Lower leg skin (tissue), 4 donors: ENCODE measurements at regions not wholly inside any gene's neighbourhood (a gene's known extent, or its start where the extent isn't known, plus 50 kb on each side); places are given as distances from the start of the nearest gene placed in this dataset.

Experiments used
- DNase-seq, 2 donors: peaks; one replicate each; pipeline ENCODE4 v3.0.0-alpha.2; 2019; ENCODE audit warnings: low spot score in 2 of 2
- H3K4me3 ChIP-seq: fragments of 200-600 bp; sonication (generic); 2 replicates; pipeline ENCODE4 v1.5.1; 2017; ENCODE audit warnings: mild to moderate bottlenecking, low read depth; ENCODE audit not compliant: poor library complexity, severe bottlenecking
- POLR2A ChIP-seq, 2 donors: fragments of 450-650 bp; IDR thresholded peaks; one replicate each; pipeline ENCODE4 v1.6.1; 2016 to 2017; ENCODE audit warnings: antibody characterized with exemption in 2 of 2, mild to moderate bottlenecking in 1 of 2, moderate library complexity in 1 of 2
- WGBS, 2 donors: methylation state at CpG; one replicate each; pipeline ENCODE4 v1.1.5; 2018; 5-methylcytosine and 5-hydroxymethylcytosine counted together
- intact Hi-C: fragments of 100-400 bp; cut with DNase I; formaldehyde crosslinking; loops from one replicate; pipeline ENCODE4 v1.15.0; 2023; ENCODE audit warnings: low total_unique reads
- TF ChIP-seq, protein P1 (sequence below), 3 donors: fragments of 450-650 bp; IDR thresholded peaks; one replicate each; pipeline ENCODE4 v1.5.1; 2016; ENCODE audit warnings: antibody characterized with exemption in 3 of 3, mild to moderate bottlenecking in 3 of 3, moderate library complexity in 2 of 3

DNA sequence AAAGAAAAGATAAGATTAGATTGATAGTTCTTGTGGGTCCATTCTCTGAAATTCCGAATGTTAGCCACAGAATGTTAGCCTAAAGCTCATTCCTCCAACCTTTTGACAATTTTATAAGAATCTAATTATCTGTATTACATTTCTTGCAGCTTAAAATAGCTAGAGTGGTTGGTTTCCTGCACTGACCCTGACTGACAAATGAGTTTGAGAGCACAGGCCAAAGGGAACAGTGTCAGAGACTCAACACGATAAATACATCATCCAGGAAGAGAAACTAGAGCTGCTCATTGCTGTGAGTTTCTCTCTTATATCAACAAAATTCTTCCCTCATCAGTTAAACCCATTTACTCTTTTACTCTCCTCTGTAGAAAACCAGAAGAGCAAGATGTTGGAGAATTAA, 82.1 kb upstream of the PPM1J start:
- 87 to 91% methylated on average over 2 of the region's 2 CpGs for WGBS, 2 donors
- DNase-seq: no peak
- intact Hi-C loops: no loop called here
- TF ChIP-seq, protein P1, sequence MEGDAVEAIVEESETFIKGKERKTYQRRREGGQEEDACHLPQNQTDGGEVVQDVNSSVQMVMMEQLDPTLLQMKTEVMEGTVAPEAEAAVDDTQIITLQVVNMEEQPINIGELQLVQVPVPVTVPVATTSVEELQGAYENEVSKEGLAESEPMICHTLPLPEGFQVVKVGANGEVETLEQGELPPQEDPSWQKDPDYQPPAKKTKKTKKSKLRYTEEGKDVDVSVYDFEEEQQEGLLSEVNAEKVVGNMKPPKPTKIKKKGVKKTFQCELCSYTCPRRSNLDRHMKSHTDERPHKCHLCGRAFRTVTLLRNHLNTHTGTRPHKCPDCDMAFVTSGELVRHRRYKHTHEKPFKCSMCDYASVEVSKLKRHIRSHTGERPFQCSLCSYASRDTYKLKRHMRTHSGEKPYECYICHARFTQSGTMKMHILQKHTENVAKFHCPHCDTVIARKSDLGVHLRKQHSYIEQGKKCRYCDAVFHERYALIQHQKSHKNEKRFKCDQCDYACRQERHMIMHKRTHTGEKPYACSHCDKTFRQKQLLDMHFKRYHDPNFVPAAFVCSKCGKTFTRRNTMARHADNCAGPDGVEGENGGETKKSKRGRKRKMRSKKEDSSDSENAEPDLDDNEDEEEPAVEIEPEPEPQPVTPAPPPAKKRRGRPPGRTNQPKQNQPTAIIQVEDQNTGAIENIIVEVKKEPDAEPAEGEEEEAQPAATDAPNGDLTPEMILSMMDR (IDR thresholded peaks at IDR 0.05): no peak
- H3K4me3 ChIP-seq: no peak overlapping the region

- 78 to 83% methylated on average over 4 of the region's 4 CpGs for WGBS, 2 donors
- no peak for DNase-seq
- no peak for TF ChIP-seq POLR2A (IDR thresholded peaks at IDR 0.05)
- TF ChIP-seq, protein P1 (IDR thresholded peaks at IDR 0.05): no peak
- intact Hi-C loops: no loop called here
- no peak overlapping the region for H3K4me3 ChIP-seq
These were observed 79.6 kb upstream of the PPM1J start for GRCh38 chr1:112794654-112795239.

GRCh38 chr1:112793631-112794565, 78.8 kb upstream of the PPM1J start:
- 82 to 87% methylated on average over 10 of the region's 10 CpGs for WGBS, 2 donors
- DNase-seq: no peak
- H3K4me3 ChIP-seq: no peak overlapping the region
- TF ChIP-seq, protein P1 (IDR thresholded peaks at IDR 0.05): no peak
- TF ChIP-seq POLR2A (IDR thresholded peaks at IDR 0.05): no peak
- intact Hi-C loops: no loop called here

DNA sequence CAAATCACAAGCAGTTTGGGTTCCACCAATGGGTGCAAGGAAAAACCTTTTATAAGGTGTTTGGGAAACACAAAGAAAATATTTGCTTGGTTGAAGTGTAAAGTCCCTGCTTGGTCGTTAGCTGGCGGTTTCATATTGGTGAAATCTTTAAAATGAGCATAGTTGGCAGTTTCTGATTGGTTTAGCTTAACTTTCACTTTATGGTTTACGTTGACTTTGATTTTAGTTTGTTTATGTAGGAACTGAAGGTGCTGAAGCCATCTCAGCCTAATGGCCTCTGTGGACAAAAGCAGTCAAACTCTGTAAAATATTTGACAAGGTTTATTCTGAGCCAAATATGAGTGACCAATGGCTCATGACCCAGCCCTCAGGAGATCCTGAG, 76.6 kb upstream of the PPM1J start:
- no peak for DNase-seq
- WGBS, 2 donors: 91 to 94% methylated on average over 3 of the region's 3 CpGs
- no peak overlapping the region for H3K4me3 ChIP-seq
- intact Hi-C loops: no loop called here
- no peak for TF ChIP-seq POLR2A (IDR thresholded peaks at IDR 0.05)
- TF ChIP-seq, protein P1 (IDR thresholded peaks at IDR 0.05): no peak

DNA sequence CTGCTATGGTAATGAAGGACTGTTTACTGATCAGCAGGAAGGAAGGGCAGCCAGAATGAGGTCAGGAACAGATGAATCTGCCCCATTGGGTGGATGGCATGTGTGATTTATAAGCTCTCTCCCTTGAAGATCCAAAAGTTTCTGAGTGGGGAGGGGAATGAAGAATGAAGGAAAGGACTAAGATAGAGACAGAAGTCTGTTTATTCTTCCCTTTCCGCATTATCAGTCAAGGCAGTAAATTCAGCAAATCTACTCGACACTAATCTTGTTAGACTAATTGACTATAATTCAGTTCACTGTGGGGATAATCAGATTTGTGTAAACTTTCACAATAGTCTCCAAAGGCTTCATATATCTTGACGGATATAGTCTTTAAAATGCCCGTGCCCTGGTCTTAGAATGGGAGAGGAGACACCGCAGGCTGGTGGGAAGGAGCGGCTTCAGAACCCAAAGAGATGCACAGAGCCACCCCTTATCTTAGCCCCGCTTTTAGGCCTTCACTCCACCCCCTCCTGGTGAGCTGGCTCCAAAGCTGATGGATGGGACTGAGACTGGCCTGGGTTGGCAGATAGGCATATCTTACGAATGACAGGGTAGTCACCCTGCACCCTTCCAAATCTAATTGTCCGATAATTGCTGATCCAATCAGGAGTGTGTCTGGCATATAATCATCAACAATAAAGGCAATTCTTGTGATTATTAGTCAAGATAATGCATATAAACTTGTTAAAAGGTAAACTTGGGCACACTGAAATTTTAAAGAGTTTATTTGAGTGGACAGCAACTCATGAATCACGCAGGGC, 76.0 kb upstream of the PPM1J start:
- no peak for DNase-seq
- H3K4me3 ChIP-seq: no peak overlapping the region
- TF ChIP-seq, protein P1 (IDR thresholded peaks at IDR 0.05): no peak
- no peak for TF ChIP-seq POLR2A (IDR thresholded peaks at IDR 0.05)
- 86% methylated on average over 10 of the region's 10 CpGs for WGBS, 2 donors
- intact Hi-C loops: no loop called here
